IMR-90 (cell line): ENCODE measurements at regions not wholly inside any gene's neighbourhood (a gene's known extent, or its start where the extent isn't known, plus 50 kb on each side); places are given as distances from the start of the nearest gene placed in this dataset.

ENCODE experiments used
- ATAC-seq: fragments of 200-7000 bp; cut with Tn5 transposase; 2 replicates; pipeline ENCODE4 v1.9.1; 2020; ENCODE audit warnings: low read depth, mild to moderate bottlenecking, moderate library complexity
- BruUV-seq: library from RNA; stranded (reverse); fragments of 400-500 nt; replicated peaks from 2 replicates; lab custom pipeline; 2021; lab: Mats Ljungman, UMichigan
- CTCF ChIA-PET: fragments of 300-600 bp; formaldehyde crosslinking; extraction: SDS; loops from one replicate; lab custom pipeline; 2021; ENCODE audit warnings: antibody characterized with exemption; lab: Yijun Ruan, JAX
- POLR2A ChIA-PET: fragments of 300-600 bp; sonication (Branson Sonifier 250); formaldehyde crosslinking; loops from one replicate; lab custom pipeline; 2022; ENCODE audit warnings: antibody characterized with exemption; ENCODE audit not compliant: unreplicated experiment; lab: Charles Lee
- DNase-seq: peaks from one replicate; pipeline ENCODE4 v3.0.0; 2013
- H2AFZ ChIP-seq: replicated peaks from 2 replicates; pipeline ENCODE3; 2013; ENCODE audit warnings: low read length, mild to moderate bottlenecking; ENCODE audit not compliant: poor library complexity
- H2AK5ac ChIP-seq: 2 replicates; pipeline ENCODE4 v1.6.1; 2013; ENCODE audit warnings: low read depth, low read length, inconsistent platforms
- H2AK9ac ChIP-seq: replicated peaks from 2 replicates; pipeline ENCODE3; 2013; ENCODE audit warnings: mild to moderate bottlenecking, low read depth, low read length, moderate library complexity; ENCODE audit not compliant: poor library complexity
- H2BK120ac ChIP-seq: 2 replicates; pipeline ENCODE4 v1.6.1; 2013; ENCODE audit warnings: low read depth, low read length, inconsistent platforms
- H2BK15ac ChIP-seq: 3 replicates; pipeline ENCODE4 v1.6.1; 2013; ENCODE audit warnings: low read depth, low read length, inconsistent platforms
- H2BK20ac ChIP-seq: 2 replicates; pipeline ENCODE4 v1.6.1; 2013; ENCODE audit warnings: low read depth, mild to moderate bottlenecking, inconsistent platforms, low read length, moderate library complexity
- H2BK5ac ChIP-seq: 2 replicates; pipeline ENCODE4 v1.6.1; 2013; ENCODE audit warnings: mild to moderate bottlenecking, low read depth, low read length, inconsistent platforms; ENCODE audit not compliant: poor library complexity, severe bottlenecking
- H3K14ac ChIP-seq: replicated peaks from 2 replicates; pipeline ENCODE4 v1.6.1; 2013; ENCODE audit warnings: low read depth, low read length, inconsistent platforms
- H3K18ac ChIP-seq: 2 replicates; pipeline ENCODE4 v1.6.1; 2013; ENCODE audit warnings: low read depth, low read length, control low read depth
- H3K23ac ChIP-seq: 2 replicates; pipeline ENCODE4 v1.6.1; 2013; ENCODE audit warnings: low read depth, low read length, inconsistent platforms
- H3K27ac ChIP-seq: 2 replicates; pipeline ENCODE4 v1.5.1; 2013; ENCODE audit warnings: mild to moderate bottlenecking, control low read depth, low read length; ENCODE audit not compliant: insufficient read depth
- H3K27me3 ChIP-seq: 2 replicates; pipeline ENCODE4 v1.6.1; 2013; ENCODE audit warnings: low read length; ENCODE audit not compliant: control insufficient read depth, insufficient read depth
- H3K36me3 ChIP-seq: 2 replicates; pipeline ENCODE4 v1.6.1; 2013; ENCODE audit warnings: low read length, mixed read lengths; ENCODE audit not compliant: control insufficient read depth, insufficient read depth
- H3K4ac ChIP-seq: 2 replicates; pipeline ENCODE4 v1.6.1; 2013; ENCODE audit warnings: low read depth, low read length, inconsistent platforms
- H3K4me1 ChIP-seq: 2 replicates; pipeline ENCODE4 v1.6.1; 2013; ENCODE audit warnings: low read length, mixed read lengths; ENCODE audit not compliant: control insufficient read depth, insufficient read depth
- H3K4me2 ChIP-seq: 2 replicates; pipeline ENCODE4 v1.6.1; 2013; ENCODE audit warnings: low read depth, mild to moderate bottlenecking, control low read depth, low read length, moderate library complexity
- H3K4me3 ChIP-seq: 2 replicates; pipeline ENCODE4 v1.5.1; 2013; ENCODE audit warnings: low read depth, mild to moderate bottlenecking, control low read depth, low read length, moderate library complexity; ENCODE audit not compliant: insufficient read depth
- H3K56ac ChIP-seq: 2 replicates; pipeline ENCODE4 v1.6.1; 2013; ENCODE audit warnings: low read length, inconsistent platforms; ENCODE audit not compliant: insufficient read depth; ENCODE audit errors: extremely low read depth
- H3K79me1 ChIP-seq, 2 experiments: 2 replicates each; pipeline ENCODE4 v1.6.1; 2013; ENCODE audit warnings: low read length in 2 of 2, inconsistent platforms in 1 of 2, low read depth in 1 of 2
- H3K9ac ChIP-seq: 2 replicates; pipeline ENCODE4 v1.6.1; 2013; ENCODE audit warnings: low read depth, low read length, control low read depth
- H3K9me1 ChIP-seq: 2 replicates; pipeline ENCODE4 v1.6.1; 2013; ENCODE audit warnings: low read length, inconsistent platforms; ENCODE audit not compliant: insufficient read depth
- H3K9me3 ChIP-seq: 2 replicates; pipeline ENCODE4 v1.6.1; 2013; ENCODE audit warnings: low read length; ENCODE audit not compliant: control insufficient read depth, insufficient read depth
- H4K20me1 ChIP-seq: 2 replicates; pipeline ENCODE4 v1.6.1; 2013; ENCODE audit warnings: low read length, inconsistent platforms; ENCODE audit not compliant: insufficient read depth
- H4K5ac ChIP-seq: 2 replicates; pipeline ENCODE4 v1.6.1; 2013; ENCODE audit warnings: mild to moderate bottlenecking, low read depth, low read length, control low read depth
- H4K8ac ChIP-seq, 2 experiments: 2 replicates each; pipeline ENCODE4 v1.6.1; 2013; ENCODE audit warnings: low read depth in 2 of 2, low read length in 2 of 2, control low read depth in 1 of 2, inconsistent platforms in 1 of 2
- H4K91ac ChIP-seq: 2 replicates; pipeline ENCODE4 v1.6.1; 2013; ENCODE audit warnings: low read depth, low read length, inconsistent platforms; ENCODE audit not compliant: insufficient read depth
- BHLHE40 ChIP-seq: fragments of 150-350 bp; IDR thresholded peaks from 2 replicates; pipeline ENCODE4 v1.6.1; 2016; ENCODE audit warnings: mild to moderate bottlenecking, low read depth, low read length
- CEBPB ChIP-seq: IDR thresholded peaks from 2 replicates; pipeline ENCODE4 v1.6.1; 2012; ENCODE audit warnings: low read depth, low read length, improper control_type of control experiment
- CHD1 ChIP-seq: IDR thresholded peaks from 2 replicates; pipeline ENCODE4 v1.6.1; 2012; ENCODE audit warnings: low read depth, low read length, improper control_type of control experiment
- CTCF ChIP-seq: conservative IDR thresholded peaks from 2 replicates; pipeline ENCODE4 v1.5.1; 2012; ENCODE audit warnings: mild to moderate bottlenecking, low read depth, low read length, improper control_type of control experiment
- ELK1 ChIP-seq: fragments of 150-350 bp; IDR thresholded peaks from 2 replicates; pipeline ENCODE4 v1.6.1; 2016; ENCODE audit warnings: low read depth, mild to moderate bottlenecking, low read length, moderate library complexity, borderline replicate concordance
- FOS ChIP-seq: fragments of 150-350 bp; IDR thresholded peaks from 2 replicates; pipeline ENCODE4 v1.6.1; 2016; ENCODE audit warnings: low read depth, low read length
- MAFK ChIP-seq: IDR thresholded peaks from 2 replicates; pipeline ENCODE4 v1.6.1; 2012; ENCODE audit warnings: low read depth, low read length, improper control_type of control experiment
- MAZ ChIP-seq: IDR thresholded peaks from 2 replicates; pipeline ENCODE4 v1.6.1; 2012; ENCODE audit warnings: low read depth, mild to moderate bottlenecking, low read length, improper control_type of control experiment, moderate library complexity, borderline replicate concordance
- NFE2L2 ChIP-seq: fragments of 150-350 bp; IDR thresholded peaks from 2 replicates; pipeline ENCODE4 v1.6.1; 2016; ENCODE audit warnings: low read depth, mild to moderate bottlenecking, low read length
- POLR2A ChIP-seq: IDR thresholded peaks from 2 replicates; pipeline ENCODE4 v1.6.1; 2012; ENCODE audit warnings: mild to moderate bottlenecking, low read depth, low read length
- RAD21 ChIP-seq: IDR thresholded peaks from 2 replicates; pipeline ENCODE4 v1.6.1; 2012; ENCODE audit warnings: low read length, improper control_type of control experiment
- RCOR1 ChIP-seq: IDR thresholded peaks from 2 replicates; pipeline ENCODE4 v1.6.1; 2012; ENCODE audit warnings: mild to moderate bottlenecking, low read length, improper control_type of control experiment; ENCODE audit not compliant: insufficient replicate concordance
- RFX5 ChIP-seq: IDR thresholded peaks from 2 replicates; pipeline ENCODE4 v1.8.0; 2012; ENCODE audit warnings: low read depth, mild to moderate bottlenecking, low read length, moderate library complexity
- SMC3 ChIP-seq: fragments of 150-350 bp; IDR thresholded peaks from 2 replicates; pipeline ENCODE4 v1.6.1; 2016; ENCODE audit warnings: low read depth, mild to moderate bottlenecking, antibody characterized with exemption, low read length, moderate library complexity
- WGBS, 2 experiments: methylation state at CpG; one replicate each; pipeline versions ENCODE4 v1.1.5 to v1.1.7; 2013; ENCODE audit warnings: missing lambda C conversion rate in 2 of 2; ENCODE audit not compliant: insufficient read length in 1 of 2; ENCODE audit errors: extremely low coverage in 2 of 2; 5-methylcytosine and 5-hydroxymethylcytosine counted together
- dilution Hi-C: fragments of 300-500 bp; cut with HindIII; formaldehyde crosslinking; loops from one replicate; pipeline ENCODE4 v1.14.3; 2018; ENCODE audit warnings: low sequenced_read_pairs; ENCODE audit not compliant: unreplicated experiment
- in situ Hi-C: fragments of 300-500 bp; cut with MboI; formaldehyde crosslinking; loops from 3 replicates; pipeline ENCODE4 v1.14.3; 2019; ENCODE audit warnings: low sequenced_read_pairs, inconsistent platforms, mixed read lengths
- intact Hi-C: fragments of 100-400 bp; cut with micrococcal nuclease; formaldehyde crosslinking; loops from 2 replicates; pipeline ENCODE4 v1.10.0; 2022
- TF ChIP-seq, protein P1 (sequence below): fragments of 150-350 bp; IDR thresholded peaks from 2 replicates; pipeline ENCODE4 v1.6.1; 2017; ENCODE audit warnings: mild to moderate bottlenecking, antibody characterized with exemption, low read length, low read depth

GRCh38 chr10:33733058-33733457, 398.6 kb upstream of the NRP1 start:
- no TSS peak for BruUV-seq
- POLR2A ChIA-PET: no interaction called here
- no peak overlapping the region for H3K18ac ChIP-seq

More at GRCh38 chr10:33733058-33733457, 398.6 kb upstream of the NRP1 start:
- in situ Hi-C loops: no loop called here
- Histone ChIP-seq H3K79me1 (no peaks in the 10 kb centered on the region), H4K5ac (no peak overlapping the region), H3K14ac (no peak overlapping the region), H3K4ac (no peak overlapping the region), H3K4me1 (0 out of 2 replicates have a peak, but pooled peaks cover 2% of the 10 kb centered on the region), H3K9me3 (peaks cover 4% of the 10 kb centered on the region; the same call in 1 of the 2 replicates), H2AK9ac (no peak overlapping the region), H2BK120ac (no peak overlapping the region), H3K23ac (no peak overlapping the region), H3K4me2 (no peak overlapping the region), H3K4me3 (no peak overlapping the region), H4K8ac (no peak overlapping the region), H2BK15ac (no peak overlapping the region), H2AFZ (no peak overlapping the region), H3K56ac (no peak overlapping the region), H2BK5ac (no peak overlapping the region), H3K9me1 (no peaks in the 10 kb centered on the region), H3K27me3 (peaks cover 20% of the 10 kb centered on the region), H4K20me1 (no peaks in the 10 kb centered on the region), H2BK20ac (no peak overlapping the region), H3K9ac (no peak overlapping the region), H3K36me3 (no peaks in the 10 kb centered on the region), H4K91ac (no peak overlapping the region), H2AK5ac (no peak overlapping the region), H3K27ac (no peak overlapping the region)
- CTCF ChIA-PET: no interaction called here
- ATAC-seq (no peak), DNase-seq (no peak)
- dilution Hi-C loops: no loop called here
- intact Hi-C loops: no loop called here
- no peak for TF ChIP-seq FOS
- no peak for TF ChIP-seq ELK1
- TF ChIP-seq MAFK: no peak
- TF ChIP-seq CEBPB: no peak
- no peak for TF ChIP-seq CHD1
- TF ChIP-seq, protein P1, sequence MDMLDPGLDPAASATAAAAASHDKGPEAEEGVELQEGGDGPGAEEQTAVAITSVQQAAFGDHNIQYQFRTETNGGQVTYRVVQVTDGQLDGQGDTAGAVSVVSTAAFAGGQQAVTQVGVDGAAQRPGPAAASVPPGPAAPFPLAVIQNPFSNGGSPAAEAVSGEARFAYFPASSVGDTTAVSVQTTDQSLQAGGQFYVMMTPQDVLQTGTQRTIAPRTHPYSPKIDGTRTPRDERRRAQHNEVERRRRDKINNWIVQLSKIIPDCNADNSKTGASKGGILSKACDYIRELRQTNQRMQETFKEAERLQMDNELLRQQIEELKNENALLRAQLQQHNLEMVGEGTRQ: no peak
- TF ChIP-seq MAZ: no peak
- no peak for TF ChIP-seq POLR2A
- no peak for TF ChIP-seq SMC3
- no peak for TF ChIP-seq RCOR1
- no peak for TF ChIP-seq RFX5
- TF ChIP-seq CTCF: no peak
- no peak for TF ChIP-seq NFE2L2
- TF ChIP-seq RAD21: no peak
- no peak for TF ChIP-seq BHLHE40
- WGBS, 2 experiments: no CpG with 5 or more reads among the region's 3 CpGs
